ENCODE measurements at regions not wholly inside any gene's neighbourhood (a gene's known extent, or its start where the extent isn't known, plus 50 kb on each side); places are given as distances from the start of the nearest gene placed in this dataset.

GRCh38 chr5:28574606-28575005, 1536.2 kb upstream of the CDH9 start:
- TF ChIP-seq POLR2A (IDR thresholded peaks at IDR 0.05) (no peak), CTCF (IDR thresholded peaks at IDR 0.05) (no peak), POLR2AphosphoS5 (IDR thresholded peaks at IDR 0.05) (no peak)
